H9 (cell line): ENCODE measurements at regions not wholly inside any gene's neighbourhood (a gene's known extent, or its start where the extent isn't known, plus 50 kb on each side); places are given as distances from the start of the nearest gene placed in this dataset.

ENCODE experiments used
- DNase-seq: peaks from one replicate; pipeline ENCODE4 v3.0.0-alpha.2; 2017
- H2AFZ ChIP-seq: one replicate; pipeline ENCODE4 v1.6.1; 2013; ENCODE audit warnings: mild to moderate bottlenecking, low read length, control low read depth, moderate library complexity
- H2AK5ac ChIP-seq: 2 replicates; pipeline ENCODE4 v1.6.1; 2013; ENCODE audit warnings: low read length, control low read depth, mixed read lengths; ENCODE audit not compliant: insufficient read length
- H2BK120ac ChIP-seq: one replicate; pipeline ENCODE4 v1.6.1; 2013; ENCODE audit warnings: low read depth, mild to moderate bottlenecking, low read length, control low read depth, inconsistent platforms; ENCODE audit not compliant: poor library complexity, severe bottlenecking
- H2BK12ac ChIP-seq: 2 replicates; pipeline ENCODE4 v1.6.1; 2013; ENCODE audit warnings: low read length, control low read depth, mixed read lengths, low read depth; ENCODE audit not compliant: insufficient read length
- H2BK15ac ChIP-seq: 2 replicates; pipeline ENCODE4 v1.6.1; 2013; ENCODE audit warnings: low read depth, low read length, control low read depth
- H2BK20ac ChIP-seq: one replicate; pipeline ENCODE4 v1.6.1; 2013; ENCODE audit warnings: low read depth, mild to moderate bottlenecking, low read length, control low read depth, inconsistent platforms; ENCODE audit not compliant: poor library complexity, severe bottlenecking
- H2BK5ac ChIP-seq: 2 replicates; pipeline ENCODE4 v1.6.1; 2013; ENCODE audit warnings: low read length, control low read depth, mixed read lengths; ENCODE audit not compliant: insufficient read length
- H3K14ac ChIP-seq: 2 replicates; pipeline ENCODE4 v1.6.1; 2013; ENCODE audit warnings: low read length, control low read depth; ENCODE audit not compliant: insufficient read depth
- H3K18ac ChIP-seq: 2 replicates; pipeline ENCODE4 v1.6.1; 2013; ENCODE audit warnings: low read depth, mild to moderate bottlenecking, mixed read lengths, low read length, control low read depth; ENCODE audit not compliant: insufficient read length
- H3K23ac ChIP-seq: 2 replicates; pipeline ENCODE4 v1.6.1; 2013; ENCODE audit warnings: low read length, control low read depth, mixed read lengths, low read depth; ENCODE audit not compliant: insufficient read length
- H3K23me2 ChIP-seq: 2 replicates; pipeline ENCODE4 v1.6.1; 2013; ENCODE audit warnings: low read depth, mild to moderate bottlenecking, mixed read lengths, low read length, control low read depth; ENCODE audit not compliant: insufficient read length, poor library complexity, severe bottlenecking
- H3K27ac ChIP-seq: 2 replicates; pipeline ENCODE4 v1.5.1; 2013; ENCODE audit warnings: low read length, control low read depth, mixed read lengths, low read depth; ENCODE audit not compliant: insufficient read length
- H3K27me3 ChIP-seq: 2 replicates; pipeline ENCODE4 v1.6.1; 2013; ENCODE audit warnings: low read length, control low read depth, inconsistent platforms; ENCODE audit not compliant: insufficient read depth
- H3K4ac ChIP-seq: 2 replicates; pipeline ENCODE4 v1.6.1; 2013; ENCODE audit warnings: low read depth, mild to moderate bottlenecking, control low read depth, inconsistent platforms, low read length, moderate library complexity
- H3K4me1 ChIP-seq: 2 replicates; pipeline ENCODE4 v1.6.1; 2013; ENCODE audit warnings: low read length, control low read depth, inconsistent platforms; ENCODE audit not compliant: insufficient read depth
- H3K4me2 ChIP-seq: 2 replicates; pipeline ENCODE4 v1.6.1; 2013; ENCODE audit warnings: low read length, control low read depth, mixed read lengths; ENCODE audit not compliant: insufficient read length, insufficient read depth
- H3K56ac ChIP-seq: 2 replicates; pipeline ENCODE4 v1.6.1; 2013; ENCODE audit warnings: low read depth, mild to moderate bottlenecking, mixed read lengths, low read length, control low read depth; ENCODE audit not compliant: insufficient read length
- H3K79me1 ChIP-seq: 2 replicates; pipeline ENCODE4 v1.6.1; 2013; ENCODE audit warnings: low read depth, mild to moderate bottlenecking, moderate library complexity, low read length, control low read depth, inconsistent platforms; ENCODE audit not compliant: insufficient read depth, poor library complexity, severe bottlenecking
- H3K79me2 ChIP-seq: 2 replicates; pipeline ENCODE4 v1.6.1; 2013; ENCODE audit warnings: low read length, control low read depth, inconsistent platforms; ENCODE audit not compliant: insufficient read depth
- H3K9ac ChIP-seq: 2 replicates; pipeline ENCODE4 v1.6.1; 2013; ENCODE audit warnings: low read length, control low read depth, mixed read lengths; ENCODE audit not compliant: insufficient read length; ENCODE audit errors: extremely low read depth
- H3K9me3 ChIP-seq: one replicate; pipeline ENCODE4 v1.6.1; 2013; ENCODE audit warnings: low read depth, low read length, inconsistent platforms; ENCODE audit not compliant: control insufficient read depth
- H3T11ph ChIP-seq: one replicate; pipeline ENCODE4 v1.6.1; 2013; ENCODE audit warnings: mild to moderate bottlenecking, low read length, control low read depth, inconsistent platforms
- H4K20me1 ChIP-seq: one replicate; pipeline ENCODE4 v1.6.1; 2013; ENCODE audit not compliant: control insufficient read depth, insufficient read length, insufficient read depth
- H4K5ac ChIP-seq: 2 replicates; pipeline ENCODE4 v1.6.1; 2013; ENCODE audit warnings: low read depth, mild to moderate bottlenecking, mixed read lengths, low read length, control low read depth; ENCODE audit not compliant: insufficient read length
- H4K8ac ChIP-seq: replicated peaks from 2 replicates; pipeline ENCODE4 v1.6.1; 2013; ENCODE audit warnings: low read length, control low read depth, mixed read lengths, low read depth; ENCODE audit not compliant: insufficient read length
- H4K91ac ChIP-seq: 2 replicates; pipeline ENCODE4 v1.6.1; 2013; ENCODE audit warnings: low read depth, mild to moderate bottlenecking, moderate library complexity, mixed read lengths, low read length, control low read depth; ENCODE audit not compliant: insufficient read length
- H3K27ac Mint-ChIP-seq, 3 experiments: 2 replicates in 2 of 3; 3 replicates in 1 of 3; pipeline ENCODE4 v1.8.0; 2020 to 2021; ENCODE audit warnings: mixed read lengths in 3 of 3, mild to moderate bottlenecking in 1 of 3, moderate library complexity in 1 of 3
- H3K27me3 Mint-ChIP-seq: 2 replicates; pipeline ENCODE4 v1.8.0; 2021; ENCODE audit warnings: low read depth, mild to moderate bottlenecking, moderate library complexity, mixed read lengths
- H3K36me3 Mint-ChIP-seq, 3 experiments: 2 replicates in 2 of 3; 3 replicates in 1 of 3; pipeline ENCODE4 v1.8.0; 2020 to 2021; ENCODE audit warnings: low read depth in 3 of 3, mixed read lengths in 3 of 3; ENCODE audit not compliant: insufficient read depth in 1 of 3
- H3K4me1 Mint-ChIP-seq, 2 experiments: 2 replicates each; pipeline ENCODE4 v1.8.0; 2020; ENCODE audit warnings: mixed read lengths in 2 of 2
- H3K4me3 Mint-ChIP-seq, 2 experiments: 2 replicates in 1 of 2; 3 replicates in 1 of 2; pipeline ENCODE4 v1.8.0; 2020 to 2021; ENCODE audit warnings: mild to moderate bottlenecking in 2 of 2, mixed read lengths in 2 of 2, moderate library complexity in 1 of 2
- H3K9me3 Mint-ChIP-seq, 2 experiments: 2 replicates in 1 of 2; 3 replicates in 1 of 2; pipeline ENCODE4 v1.8.0; 2020; ENCODE audit warnings: mild to moderate bottlenecking in 2 of 2, mixed read lengths in 2 of 2, moderate library complexity in 1 of 2
- WGBS: extraction: QIAGEN DNeasy Blood & Tissue Kit; methylation state at CpG from one replicate; pipeline ENCODE4 v1.1.7; 2013; ENCODE audit warnings: missing lambda C conversion rate, low lambda C conversion rate, mixed read lengths; ENCODE audit not compliant: insufficient read length; ENCODE audit errors: extremely low coverage; 5-methylcytosine and 5-hydroxymethylcytosine counted together
- TF ChIP-seq, protein P1 (sequence below): fragments of 200-600 bp; sonication (generic); conservative IDR thresholded peaks from 3 replicates; pipeline ENCODE4 v1.8.0; 2021; ENCODE audit warnings: antibody characterized with exemption, mild to moderate bottlenecking

DNA sequence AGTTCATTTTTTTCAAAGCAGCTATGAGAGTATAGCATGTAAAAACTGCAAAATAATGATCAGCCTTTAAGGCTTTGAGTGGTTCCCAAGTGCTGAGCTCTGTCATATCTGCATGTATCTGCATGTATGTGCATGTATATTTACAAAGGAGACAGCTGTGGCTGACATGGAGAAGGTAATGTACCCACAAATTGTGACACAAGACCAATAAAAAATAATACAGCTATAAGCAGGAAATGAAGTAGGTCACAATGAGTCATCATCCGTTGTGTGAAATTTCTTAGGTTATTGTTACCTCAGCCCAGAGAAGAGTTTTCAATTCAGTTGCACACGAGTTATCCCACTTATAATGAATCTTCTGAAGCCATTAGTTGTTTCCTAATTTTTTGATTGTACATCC, 60.9 kb upstream of the MED4 start:
- no peaks in the 10 kb centered on the region for H3K79me2 ChIP-seq
- no peaks in the 10 kb centered on the region for H3K27me3 Mint-ChIP-seq
- H3K4me1 ChIP-seq, result no peaks in the 10 kb centered on the region; the same call in 1 of the 2 replicates
- no peaks in the 10 kb centered on the region for H3K27me3 ChIP-seq
- H2AK5ac ChIP-seq, result no peak overlapping the region
- no peak overlapping the region for H3K4ac ChIP-seq
- no peak overlapping the region for H4K8ac ChIP-seq
- no peak overlapping the region for H2BK12ac ChIP-seq
- H2BK120ac ChIP-seq, result no peak overlapping the region
- H3K4me3 Mint-ChIP-seq, result no peak overlapping the region
- H2BK20ac ChIP-seq, result no peak overlapping the region
- no peak overlapping the region for H4K91ac ChIP-seq
- H3K9ac ChIP-seq, result no peak overlapping the region
- no peak overlapping the region for H3K23ac ChIP-seq
- no peaks in the 10 kb centered on the region for H3K23me2 ChIP-seq
- TF ChIP-seq, protein P1, sequence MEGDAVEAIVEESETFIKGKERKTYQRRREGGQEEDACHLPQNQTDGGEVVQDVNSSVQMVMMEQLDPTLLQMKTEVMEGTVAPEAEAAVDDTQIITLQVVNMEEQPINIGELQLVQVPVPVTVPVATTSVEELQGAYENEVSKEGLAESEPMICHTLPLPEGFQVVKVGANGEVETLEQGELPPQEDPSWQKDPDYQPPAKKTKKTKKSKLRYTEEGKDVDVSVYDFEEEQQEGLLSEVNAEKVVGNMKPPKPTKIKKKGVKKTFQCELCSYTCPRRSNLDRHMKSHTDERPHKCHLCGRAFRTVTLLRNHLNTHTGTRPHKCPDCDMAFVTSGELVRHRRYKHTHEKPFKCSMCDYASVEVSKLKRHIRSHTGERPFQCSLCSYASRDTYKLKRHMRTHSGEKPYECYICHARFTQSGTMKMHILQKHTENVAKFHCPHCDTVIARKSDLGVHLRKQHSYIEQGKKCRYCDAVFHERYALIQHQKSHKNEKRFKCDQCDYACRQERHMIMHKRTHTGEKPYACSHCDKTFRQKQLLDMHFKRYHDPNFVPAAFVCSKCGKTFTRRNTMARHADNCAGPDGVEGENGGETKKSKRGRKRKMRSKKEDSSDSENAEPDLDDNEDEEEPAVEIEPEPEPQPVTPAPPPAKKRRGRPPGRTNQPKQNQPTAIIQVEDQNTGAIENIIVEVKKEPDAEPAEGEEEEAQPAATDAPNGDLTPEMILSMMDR, result no peak
- H3K27ac Mint-ChIP-seq, result no peak overlapping the region
- H3K9me3 Mint-ChIP-seq, result no peaks in the 10 kb centered on the region
- no peak overlapping the region for H4K5ac ChIP-seq
- no peak overlapping the region for H2AFZ ChIP-seq
- WGBS, result no CpG with 5 or more reads among the region's 2 CpGs
- H3K56ac ChIP-seq, result no peak overlapping the region
- H4K20me1 ChIP-seq, result no peaks in the 10 kb centered on the region
- no peaks in the 10 kb centered on the region for H3K79me1 ChIP-seq
- no peak overlapping the region for H3K14ac ChIP-seq
- H3K4me2 ChIP-seq, result no peak overlapping the region
- no peak overlapping the region for H2BK5ac ChIP-seq
- DNase-seq, result no peak
- H3K18ac ChIP-seq, result no peak overlapping the region
- no peak overlapping the region for H3T11ph ChIP-seq
- H3K9me3 ChIP-seq, result no peaks in the 10 kb centered on the region
- no peak overlapping the region for H3K27ac ChIP-seq
- H3K4me1 Mint-ChIP-seq, result peaks cover 22 to 31% of the 10 kb centered on the region in 2 experiments
- H2BK15ac ChIP-seq, result no peak overlapping the region
- H3K36me3 Mint-ChIP-seq, result no peaks in the 10 kb centered on the region
